HL-60 (cell line): ENCODE measurements at regions not wholly inside any gene's neighbourhood (a gene's known extent, or its start where the extent isn't known, plus 50 kb on each side); places are given as distances from the start of the nearest gene placed in this dataset.

Source experiments
- DNase-seq, 2 experiments: peaks; one replicate each; pipeline ENCODE4 v3.0.0-alpha.2; 2010 to 2020; ENCODE audit warnings: low read depth in 1 of 2, low spot score in 1 of 2
- H3K27ac ChIP-seq: fragments of 250-450 bp; sonication (Bioruptor Pico); replicated peaks from 2 replicates; pipeline ENCODE4 v1.5.1; 2020; ENCODE audit warnings: mild to moderate bottlenecking, moderate library complexity
- H3K27me3 ChIP-seq: fragments of 250-450 bp; sonication (Bioruptor Pico); 2 replicates; pipeline ENCODE4 v1.5.1; 2021; ENCODE audit warnings: mild to moderate bottlenecking, moderate library complexity; ENCODE audit not compliant: insufficient read depth, poor library complexity, severe bottlenecking
- H3K4me3 ChIP-seq: replicated peaks from 2 replicates; pipeline ENCODE4 v1.5.1; 2011; ENCODE audit warnings: mild to moderate bottlenecking, control low read depth, low read length; ENCODE audit not compliant: insufficient read depth
- GABPA ChIP-seq: IDR thresholded peaks from 2 replicates; pipeline ENCODE4 v1.6.1; 2012; ENCODE audit warnings: low read depth
- POLR2AphosphoS5 ChIP-seq: IDR thresholded peaks from 2 replicates; pipeline ENCODE4 v1.6.1; 2012; ENCODE audit warnings: low read depth
- REST ChIP-seq: IDR thresholded peaks from 2 replicates; pipeline ENCODE4 v1.6.1; 2012; ENCODE audit warnings: low read depth; ENCODE audit not compliant: insufficient replicate concordance
- SPI1 ChIP-seq: IDR thresholded peaks from 2 replicates; pipeline ENCODE4 v1.6.1; 2012; ENCODE audit warnings: low read depth, mild to moderate bottlenecking, borderline replicate concordance
- TF ChIP-seq, protein P1 (sequence below): IDR thresholded peaks from one replicate; pipeline ENCODE4 v1.5.1; 2011; ENCODE audit warnings: low read length, control low read depth, inconsistent platforms; ENCODE audit not compliant: insufficient read depth

DNA sequence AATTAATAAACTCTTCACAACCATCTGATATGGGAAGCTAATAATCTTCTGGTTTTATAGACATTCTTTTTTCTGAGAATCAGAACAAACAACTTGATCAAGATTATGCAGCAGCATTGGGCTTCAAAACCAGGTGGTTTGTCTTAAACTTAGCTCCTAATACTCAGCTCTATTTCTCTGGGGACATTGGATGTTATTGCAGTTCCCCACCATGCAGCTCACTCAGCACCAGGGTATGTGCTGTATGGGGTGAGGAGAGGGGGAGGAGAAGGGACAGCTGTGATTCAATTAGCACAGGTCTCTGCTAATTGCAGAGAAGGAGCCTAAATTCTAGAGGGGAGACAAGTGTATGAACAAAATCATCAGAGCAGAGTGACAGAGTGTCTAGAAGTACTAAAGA is 210.7 kb upstream of the TNC start:
- TF ChIP-seq GABPA = no peak
- TF ChIP-seq REST = no peak
- TF ChIP-seq, protein P1, sequence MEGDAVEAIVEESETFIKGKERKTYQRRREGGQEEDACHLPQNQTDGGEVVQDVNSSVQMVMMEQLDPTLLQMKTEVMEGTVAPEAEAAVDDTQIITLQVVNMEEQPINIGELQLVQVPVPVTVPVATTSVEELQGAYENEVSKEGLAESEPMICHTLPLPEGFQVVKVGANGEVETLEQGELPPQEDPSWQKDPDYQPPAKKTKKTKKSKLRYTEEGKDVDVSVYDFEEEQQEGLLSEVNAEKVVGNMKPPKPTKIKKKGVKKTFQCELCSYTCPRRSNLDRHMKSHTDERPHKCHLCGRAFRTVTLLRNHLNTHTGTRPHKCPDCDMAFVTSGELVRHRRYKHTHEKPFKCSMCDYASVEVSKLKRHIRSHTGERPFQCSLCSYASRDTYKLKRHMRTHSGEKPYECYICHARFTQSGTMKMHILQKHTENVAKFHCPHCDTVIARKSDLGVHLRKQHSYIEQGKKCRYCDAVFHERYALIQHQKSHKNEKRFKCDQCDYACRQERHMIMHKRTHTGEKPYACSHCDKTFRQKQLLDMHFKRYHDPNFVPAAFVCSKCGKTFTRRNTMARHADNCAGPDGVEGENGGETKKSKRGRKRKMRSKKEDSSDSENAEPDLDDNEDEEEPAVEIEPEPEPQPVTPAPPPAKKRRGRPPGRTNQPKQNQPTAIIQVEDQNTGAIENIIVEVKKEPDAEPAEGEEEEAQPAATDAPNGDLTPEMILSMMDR = no peak
- TF ChIP-seq SPI1 = no peak
- no peak for TF ChIP-seq POLR2AphosphoS5
- H3K27ac ChIP-seq = no peak overlapping the region
- H3K27me3 ChIP-seq = no peaks in the 10 kb centered on the region
- no peak overlapping the region for H3K4me3 ChIP-seq
- DNase-seq = no peak

GRCh38 chr9:115333277-115334070 is 215.5 kb upstream of the TNC start:
- H3K27me3 ChIP-seq = no peaks in the 10 kb centered on the region
- no peak for DNase-seq
- TF ChIP-seq POLR2AphosphoS5 (no peak), REST (no peak), SPI1 (no peak), GABPA (no peak)
- TF ChIP-seq, protein P1 = no peak
- no peak overlapping the region for H3K4me3 ChIP-seq
- no peak overlapping the region for H3K27ac ChIP-seq

- no peak for DNase-seq
- Histone ChIP-seq H3K4me3 (no peak overlapping the region), H3K27me3 (no peaks in the 10 kb centered on the region), H3K27ac (no peak overlapping the region)
- TF ChIP-seq GABPA = no peak
- no peak for TF ChIP-seq REST
- TF ChIP-seq SPI1 = no peak
- no peak for TF ChIP-seq POLR2AphosphoS5
- TF ChIP-seq, protein P1 = no peak
Measured at GRCh38 chr9:115335439-115335838, 217.5 kb upstream of the TNC start.
